HCT116 (cell line): ENCODE measurements at regions not wholly inside any gene's neighbourhood (a gene's known extent, or its start where the extent isn't known, plus 50 kb on each side); places are given as distances from the start of the nearest gene placed in this dataset.

Experiments used
- ATAC-seq: fragments of 200-7000 bp; cut with Tn5 transposase; 2 replicates; pipeline ENCODE4 v1.9.1; 2020; ENCODE audit warnings: mild to moderate bottlenecking, moderate library complexity
- BruUV-seq: library from RNA; stranded (reverse); fragments of 400-500 nt; replicated peaks from 2 replicates; lab custom pipeline; 2021; lab: Mats Ljungman, UMichigan
- CTCF ChIA-PET: fragments of 300-600 bp; sonication (Branson Sonifier 250); formaldehyde crosslinking; loops from one replicate; lab custom pipeline; 2021; ENCODE audit warnings: antibody characterized with exemption; lab: Charles Lee
- POLR2A ChIA-PET: fragments of 300-600, 350-600 bp; sonication (Branson Sonifier 250); formaldehyde crosslinking; loops from one replicate; lab custom pipeline; 2021; ENCODE audit warnings: antibody characterized with exemption; lab: Charles Lee
- RAD21 ChIA-PET, 2 experiments: fragments of 300-600 bp; sonication (Branson Sonifier 250); formaldehyde crosslinking; loops; one replicate each; lab custom pipeline; 2023; ENCODE audit warnings: low total read pairs in 2 of 2; ENCODE audit not compliant: uncharacterized antibody in 2 of 2, unreplicated experiment in 2 of 2, low non-redundant PET in 1 of 2; lab: Charles Lee
- DNase-seq: peaks from one replicate; pipeline ENCODE4 v3.0.0-alpha.2; 2010; ENCODE audit warnings: low read depth, low spot score
- H2AFZ ChIP-seq: fragments of 200-600 bp; shearing (Covaris generic), sonication (generic); 2 replicates; pipeline ENCODE4 v1.6.1; 2017; ENCODE audit warnings: low read depth, mixed run types, mixed read lengths, antibody characterized with exemption, low read length; ENCODE audit not compliant: poor library complexity, severe bottlenecking
- H3K27ac ChIP-seq: 2 replicates; pipeline ENCODE4 v1.5.1; 2012; ENCODE audit warnings: low read depth, low read length
- H3K27me3 ChIP-seq: fragments of 200-600 bp; sonication (generic); 2 replicates; pipeline ENCODE4 v1.6.1; 2016; ENCODE audit warnings: mixed run types, low read length, mixed read lengths; ENCODE audit not compliant: insufficient read depth
- H3K36me3 ChIP-seq, 2 experiments: fragments of 200-500 bp in 1 of 2; fragments of 200-600 bp in 1 of 2; sonication (Bioruptor generic) in 1 of 2; sonication (generic) in 1 of 2; 2 replicates each; pipeline versions ENCODE4 v1.5.1 to v1.6.1; 2014 to 2016; ENCODE audit warnings: low read length in 2 of 2, inconsistent platforms in 1 of 2, mixed read lengths in 1 of 2, mixed run types in 1 of 2; ENCODE audit not compliant: insufficient read depth in 2 of 2, control insufficient read depth in 1 of 2
- H3K4me1 ChIP-seq, 2 experiments: fragments of 200-600 bp in 1 of 2; sonication (generic) in 1 of 2; 2 replicates each; pipeline versions ENCODE4 v1.5.1 to v1.6.1; 2012 to 2017; ENCODE audit warnings: low read length in 2 of 2, inconsistent platforms in 1 of 2, mild to moderate bottlenecking in 1 of 2, mixed read lengths in 1 of 2, mixed run types in 1 of 2, moderate library complexity in 1 of 2; ENCODE audit not compliant: insufficient read depth in 2 of 2, control insufficient read depth in 1 of 2
- H3K4me2 ChIP-seq: fragments of 200-600 bp; sonication (generic); 2 replicates; pipeline ENCODE4 v1.6.1; 2017; ENCODE audit warnings: mixed run types, low read length, mixed read lengths
- H3K4me3 ChIP-seq, 2 experiments: fragments of 200-600 bp in 1 of 2; sonication (generic) in 1 of 2; replicated peaks in 1 of 2; 2 replicates each; pipeline ENCODE4 v1.5.1; 2011 to 2016; ENCODE audit warnings: low read length in 2 of 2, control low read depth in 1 of 2, low read depth in 1 of 2, mild to moderate bottlenecking in 1 of 2, mixed read lengths in 1 of 2, mixed run types in 1 of 2
- H3K79me2 ChIP-seq: fragments of 200-600 bp; sonication (generic); 2 replicates; pipeline ENCODE4 v1.6.1; 2017; ENCODE audit warnings: mild to moderate bottlenecking, mixed run types, low read length, moderate library complexity, mixed read lengths; ENCODE audit not compliant: insufficient read depth
- H3K9ac ChIP-seq: fragments of 200-600 bp; sonication (generic); 2 replicates; pipeline ENCODE4 v1.6.1; 2016; ENCODE audit warnings: low read length, mixed read lengths
- H3K9me2 ChIP-seq: fragments of 200-600 bp; sonication (generic), shearing (Covaris generic); 2 replicates; pipeline ENCODE4 v1.6.1; 2017; ENCODE audit warnings: mixed run types, mild to moderate bottlenecking, moderate library complexity; ENCODE audit not compliant: insufficient read depth
- H3K9me3 ChIP-seq, 2 experiments: fragments of 200-500 bp in 1 of 2; fragments of 200-600 bp in 1 of 2; sonication (Bioruptor generic) in 1 of 2; sonication (generic) in 1 of 2; 2 replicates each; pipeline ENCODE4 v1.6.1; 2014 to 2017; ENCODE audit warnings: low read length in 2 of 2, mixed read lengths in 2 of 2, inconsistent platforms in 1 of 2, low read depth in 1 of 2, mild to moderate bottlenecking in 1 of 2, mixed run types in 1 of 2, moderate library complexity in 1 of 2; ENCODE audit not compliant: control insufficient read depth in 1 of 2, insufficient read depth in 1 of 2
- H4K20me1 ChIP-seq: fragments of 200-600 bp; sonication (generic), shearing (Covaris generic); 2 replicates; pipeline ENCODE4 v1.6.1; 2017; ENCODE audit warnings: mixed run types, mild to moderate bottlenecking, moderate library complexity; ENCODE audit not compliant: insufficient read depth
- CTCF ChIP-seq, 3 experiments: fragments of 200-600 bp in 1 of 3; sonication (generic) in 1 of 3; IDR thresholded peaks in 2 of 3; conservative IDR thresholded peaks in 1 of 3; 2 replicates each; pipeline ENCODE4 v1.5.1; 2012 to 2017; ENCODE audit warnings: low read depth in 2 of 3, low read length in 2 of 3, antibody characterized with exemption in 1 of 3, borderline replicate concordance in 1 of 3, control low read depth in 1 of 3, mild to moderate bottlenecking in 1 of 3, mixed read lengths in 1 of 3, mixed run types in 1 of 3, moderate library complexity in 1 of 3; ENCODE audit not compliant: insufficient read depth in 1 of 3
- EGR1 ChIP-seq: IDR thresholded peaks from 2 replicates; pipeline ENCODE4 v1.6.1; 2012; ENCODE audit warnings: low read depth
- ELF1 ChIP-seq: IDR thresholded peaks from 2 replicates; pipeline ENCODE4 v1.6.1; 2012; ENCODE audit warnings: low read depth, borderline replicate concordance
- EZH2 ChIP-seq: fragments of 200-600 bp; sonication (generic); IDR thresholded peaks from 2 replicates; pipeline ENCODE4 v1.6.1; 2017; ENCODE audit warnings: antibody characterized with exemption, mixed run types
- FOSL1 ChIP-seq: IDR thresholded peaks from 2 replicates; pipeline ENCODE4 v1.6.1; 2012; ENCODE audit warnings: low read depth
- JUND ChIP-seq: IDR thresholded peaks from 2 replicates; pipeline ENCODE4 v1.6.1; 2012
- POLR2A ChIP-seq: IDR thresholded peaks from 2 replicates; pipeline ENCODE4 v1.7.0; 2011; ENCODE audit warnings: borderline replicate concordance; ENCODE audit not compliant: insufficient read depth, insufficient read length; ENCODE audit errors: extremely low read depth
- POLR2AphosphoS5 ChIP-seq: IDR thresholded peaks from 2 replicates; pipeline ENCODE4 v1.6.1; 2011; ENCODE audit warnings: mild to moderate bottlenecking, low read depth, low read length, moderate library complexity
- REST ChIP-seq: IDR thresholded peaks from 2 replicates; pipeline ENCODE4 v1.6.1; 2012; ENCODE audit warnings: low read depth
- SIN3A ChIP-seq: IDR thresholded peaks from 2 replicates; pipeline ENCODE4 v1.6.1; 2012; ENCODE audit warnings: low read depth
- SP1 ChIP-seq: IDR thresholded peaks from 2 replicates; pipeline ENCODE4 v1.6.1; 2012; ENCODE audit warnings: low read depth
- SRF ChIP-seq: IDR thresholded peaks from 2 replicates; pipeline ENCODE4 v1.6.1; 2012; ENCODE audit warnings: low read depth
- TCF7L2 ChIP-seq: IDR thresholded peaks from 2 replicates; pipeline ENCODE4 v1.7.0; 2011; ENCODE audit warnings: borderline replicate concordance, inconsistent platforms; ENCODE audit not compliant: insufficient read depth, insufficient read length; ENCODE audit errors: extremely low read depth
- YY1 ChIP-seq: IDR thresholded peaks from 2 replicates; pipeline ENCODE4 v1.6.1; 2011; ENCODE audit warnings: low read length, low read depth, moderate library complexity, mild to moderate bottlenecking; ENCODE audit not compliant: insufficient replicate concordance; ENCODE audit errors: extremely low read depth
- ZFX ChIP-seq: fragments of 450-650 bp; IDR thresholded peaks from 2 replicates; pipeline ENCODE4 v1.6.1; 2017
- intact Hi-C: fragments of 100-400 bp; cut with micrococcal nuclease; formaldehyde crosslinking; loops from 2 replicates; pipeline ENCODE4 v1.10.0; 2022

DNA sequence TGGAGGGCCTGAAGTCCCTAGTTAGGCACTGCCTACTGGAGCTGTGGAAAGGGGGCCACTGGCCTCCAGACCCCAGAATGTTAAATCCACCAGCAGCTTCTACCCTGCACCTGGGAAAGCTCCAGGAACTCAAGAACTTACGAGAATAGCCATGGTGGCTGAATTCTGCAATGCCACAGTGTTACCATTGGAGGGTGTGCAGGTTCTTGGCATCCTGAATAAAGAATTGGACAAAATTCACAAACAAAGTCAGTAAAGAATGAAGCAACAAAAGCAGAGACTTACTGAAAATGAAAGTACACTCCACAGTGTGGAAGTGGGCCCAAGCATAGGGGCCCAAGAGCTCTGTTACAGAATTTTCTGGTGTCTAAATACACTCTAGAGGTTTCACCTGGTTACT, 107.0 kb downstream of the PRDM9 start:
- Histone ChIP-seq H3K9me3 (peaks cover 13 to 29% of the 10 kb centered on the region in 2 experiments; a peak in 2 of 4 replicates), H3K4me1 (no peaks in the 10 kb centered on the region), H3K36me3 (no peaks in the 10 kb centered on the region), H3K9me2 (no peaks in the 10 kb centered on the region), H3K4me3 (no peak overlapping the region), H3K79me2 (no peaks in the 10 kb centered on the region), H3K27me3 (no peaks in the 10 kb centered on the region), H3K9ac (no peak overlapping the region), H3K4me2 (no peak overlapping the region), H2AFZ (no peak overlapping the region), H3K27ac (no peak overlapping the region), H4K20me1 (no peaks in the 10 kb centered on the region)
- intact Hi-C loops: no loop called here
- RAD21 ChIA-PET: no interaction called here
- CTCF ChIA-PET: no interaction called here
- DNase-seq (no peak), ATAC-seq (no peak)
- POLR2A ChIA-PET: no interaction called here
- no peak for TF ChIP-seq SP1
- no peak for TF ChIP-seq POLR2A
- TF ChIP-seq EZH2: no peak
- no peak for TF ChIP-seq SRF
- TF ChIP-seq YY1: no peak
- no peak for TF ChIP-seq ZFX
- no peak for TF ChIP-seq TCF7L2
- TF ChIP-seq JUND: no peak
- TF ChIP-seq REST: no peak
- no peak for TF ChIP-seq SIN3A
- TF ChIP-seq POLR2AphosphoS5: no peak
- TF ChIP-seq EGR1: no peak
- TF ChIP-seq FOSL1: no peak
- no peak for TF ChIP-seq CTCF (IDR thresholded peaks at IDR 0.05 in 2 of 3, conservative IDR thresholded peaks at IDR 0.05 in 1 of 3; ENCODE audit: borderline replicate concordance in 1 of 3, insufficient read depth in 1 of 3, low read depth in 2 of 3, low read length in 2 of 3)
- no peak for TF ChIP-seq ELF1
- no TSS peak for BruUV-seq
